OCI-LY7 (cell line): ENCODE measurements at regions not wholly inside any gene's neighbourhood (a gene's known extent, or its start where the extent isn't known, plus 50 kb on each side); places are given as distances from the start of the nearest gene placed in this dataset.

Experiments
- BruUV-seq: library from RNA; stranded (reverse); fragments of 400-500 nt; replicated peaks from 2 replicates; lab custom pipeline; 2021; lab: Mats Ljungman, UMichigan
- CTCF ChIA-PET: fragments of 300-600 bp; sonication (Branson Sonifier 250); formaldehyde crosslinking; loops from one replicate; lab custom pipeline; 2022; ENCODE audit warnings: antibody characterized with exemption; ENCODE audit not compliant: unreplicated experiment; lab: Charles Lee
- POLR2A ChIA-PET: fragments of 300-600 bp; sonication (Branson Sonifier 250); formaldehyde crosslinking; loops from one replicate; lab custom pipeline; 2022; ENCODE audit warnings: antibody characterized with exemption; lab: Charles Lee
- DNase-seq: peaks from one replicate; pipeline ENCODE4 v3.0.0-alpha.2; 2015; ENCODE audit warnings: low spot score
- H2AFZ ChIP-seq: fragments of 200-600 bp; sonication (generic), shearing (Covaris generic); 2 replicates; pipeline ENCODE4 v1.6.1; 2014; ENCODE audit warnings: mild to moderate bottlenecking, antibody characterized with exemption, low read length, moderate library complexity
- H3K27ac ChIP-seq: fragments of 200-600 bp; sonication (generic); 2 replicates; pipeline ENCODE4 v1.5.1; 2014; ENCODE audit warnings: mixed run types, low read depth, mild to moderate bottlenecking, moderate library complexity, low read length, inconsistent platforms; ENCODE audit not compliant: poor library complexity, severe bottlenecking
- H3K36me3 ChIP-seq: fragments of 200-600 bp; sonication (generic); 2 replicates; pipeline ENCODE4 v1.6.1; 2014; ENCODE audit warnings: mild to moderate bottlenecking, antibody characterized with exemption, low read length, moderate library complexity, mixed read lengths; ENCODE audit not compliant: insufficient read depth
- H3K4me1 ChIP-seq: fragments of 200-600 bp; sonication (generic); 2 replicates; pipeline ENCODE4 v1.5.1; 2014; ENCODE audit warnings: mild to moderate bottlenecking, low read length; ENCODE audit not compliant: insufficient read depth, poor library complexity, severe bottlenecking
- H3K4me2 ChIP-seq: fragments of 200-600 bp; sonication (generic); 2 replicates; pipeline ENCODE4 v1.6.1; 2014; ENCODE audit warnings: mild to moderate bottlenecking, low read length
- H3K4me3 ChIP-seq: fragments of 200-600 bp; sonication (generic); 2 replicates; pipeline ENCODE4 v1.5.1; 2014; ENCODE audit warnings: mild to moderate bottlenecking, low read depth, low read length; ENCODE audit not compliant: poor library complexity, severe bottlenecking
- H3K79me2 ChIP-seq: fragments of 200-600 bp; sonication (generic); 2 replicates; pipeline ENCODE4 v1.6.1; 2016; ENCODE audit warnings: low read depth, mild to moderate bottlenecking, low read length, moderate library complexity, mixed read lengths; ENCODE audit not compliant: insufficient read depth
- H3K9me2 ChIP-seq: fragments of 200-600 bp; sonication (generic); 2 replicates; pipeline ENCODE4 v1.6.1; 2016; ENCODE audit warnings: mild to moderate bottlenecking, low read length, mixed read lengths; ENCODE audit not compliant: insufficient read depth
- H3K9me3 ChIP-seq: fragments of 200-600 bp; sonication (generic); 2 replicates; pipeline ENCODE4 v1.6.1; 2014; ENCODE audit warnings: mild to moderate bottlenecking, mixed run types, low read length, mixed read lengths
- H4K20me1 ChIP-seq: fragments of 200-600 bp; sonication (generic); 2 replicates; pipeline ENCODE4 v1.6.1; 2014; ENCODE audit warnings: mild to moderate bottlenecking, antibody characterized with exemption, low read length, moderate library complexity, mixed read lengths; ENCODE audit not compliant: insufficient read depth
- EZH2phosphoT487 ChIP-seq: fragments of 200-600 bp; sonication (generic); IDR thresholded peaks from 2 replicates; pipeline ENCODE4 v1.6.1; 2018; ENCODE audit warnings: low read depth, borderline replicate concordance, mild to moderate bottlenecking, mixed run types, antibody characterized with exemption, low read length, moderate library complexity, mixed read lengths
- intact Hi-C: fragments of 100-400 bp; cut with micrococcal nuclease; formaldehyde crosslinking; loops from one replicate; pipeline ENCODE4 v1.10.0; 2022; ENCODE audit not compliant: unreplicated experiment
- TF ChIP-seq, protein P1 (sequence below): fragments of 200-600 bp; sonication (generic); conservative IDR thresholded peaks from 2 replicates; pipeline ENCODE4 v1.5.1; 2014; ENCODE audit warnings: mild to moderate bottlenecking, antibody characterized with exemption, low read length, moderate library complexity, mixed read lengths

GRCh38 chr2:19288291-19288690 lies 70.1 kb downstream of the OSR1 start:
- no peak overlapping the region for H3K4me2 ChIP-seq
- no peaks in the 10 kb centered on the region for H3K9me3 ChIP-seq
- no peak overlapping the region for H3K4me3 ChIP-seq
- intact Hi-C loops, result no loop called here
- H3K27ac ChIP-seq, result no peak overlapping the region
- no peaks in the 10 kb centered on the region for H3K36me3 ChIP-seq
- no peak for TF ChIP-seq EZH2phosphoT487
- TF ChIP-seq, protein P1, sequence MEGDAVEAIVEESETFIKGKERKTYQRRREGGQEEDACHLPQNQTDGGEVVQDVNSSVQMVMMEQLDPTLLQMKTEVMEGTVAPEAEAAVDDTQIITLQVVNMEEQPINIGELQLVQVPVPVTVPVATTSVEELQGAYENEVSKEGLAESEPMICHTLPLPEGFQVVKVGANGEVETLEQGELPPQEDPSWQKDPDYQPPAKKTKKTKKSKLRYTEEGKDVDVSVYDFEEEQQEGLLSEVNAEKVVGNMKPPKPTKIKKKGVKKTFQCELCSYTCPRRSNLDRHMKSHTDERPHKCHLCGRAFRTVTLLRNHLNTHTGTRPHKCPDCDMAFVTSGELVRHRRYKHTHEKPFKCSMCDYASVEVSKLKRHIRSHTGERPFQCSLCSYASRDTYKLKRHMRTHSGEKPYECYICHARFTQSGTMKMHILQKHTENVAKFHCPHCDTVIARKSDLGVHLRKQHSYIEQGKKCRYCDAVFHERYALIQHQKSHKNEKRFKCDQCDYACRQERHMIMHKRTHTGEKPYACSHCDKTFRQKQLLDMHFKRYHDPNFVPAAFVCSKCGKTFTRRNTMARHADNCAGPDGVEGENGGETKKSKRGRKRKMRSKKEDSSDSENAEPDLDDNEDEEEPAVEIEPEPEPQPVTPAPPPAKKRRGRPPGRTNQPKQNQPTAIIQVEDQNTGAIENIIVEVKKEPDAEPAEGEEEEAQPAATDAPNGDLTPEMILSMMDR, result no peak
- CTCF ChIA-PET, result no interaction called here
- H3K4me1 ChIP-seq, result no peaks in the 10 kb centered on the region
- no TSS peak for BruUV-seq
- no peaks in the 10 kb centered on the region for H3K9me2 ChIP-seq
- H4K20me1 ChIP-seq, result no peaks in the 10 kb centered on the region
- POLR2A ChIA-PET, result no interaction called here
- DNase-seq, result no peak
- H3K79me2 ChIP-seq, result no peaks in the 10 kb centered on the region
- H2AFZ ChIP-seq, result no peak overlapping the region

DNA sequence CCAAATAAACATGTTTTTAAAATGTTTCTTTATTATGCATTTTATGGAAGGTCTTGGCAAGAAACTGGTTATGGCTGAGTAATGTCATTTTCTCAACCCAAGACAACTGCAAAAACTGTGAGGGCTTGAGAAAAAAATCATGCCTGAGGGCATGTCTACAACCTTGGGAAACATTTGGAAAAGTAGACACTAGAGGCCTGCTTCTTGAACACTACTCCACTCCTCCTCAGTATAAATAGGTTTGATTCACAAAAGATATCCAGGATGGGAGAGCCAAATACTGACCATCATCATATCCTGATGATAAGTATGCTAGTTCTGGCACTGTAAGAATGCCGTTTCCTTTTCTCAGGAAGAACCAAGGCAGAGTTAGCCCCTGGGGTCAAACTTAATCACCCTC lies 71.1 kb downstream of the OSR1 start:
- CTCF ChIA-PET, result no interaction called here

GRCh38 chr2:19282305-19282704 lies 76.1 kb downstream of the OSR1 start:
- no peaks in the 10 kb centered on the region for H3K4me1 ChIP-seq
- no peaks in the 10 kb centered on the region for H4K20me1 ChIP-seq
- no TSS peak for BruUV-seq
- ChIA-PET CTCF (no interaction called here), POLR2A (interaction anchor here (0.7 kb wide), 1 partner anchor 9 kb away, joined by 3 read pairs; no protein-coding TSS in a partner anchor)
- DNase-seq, result no peak
- intact Hi-C loops, result no loop called here
- H3K36me3 ChIP-seq, result no peaks in the 10 kb centered on the region
- TF ChIP-seq, protein P1, result no peak
- no peak for TF ChIP-seq EZH2phosphoT487
- no peak overlapping the region for H3K4me2 ChIP-seq
- H3K79me2 ChIP-seq, result no peaks in the 10 kb centered on the region
- no peak overlapping the region for H3K27ac ChIP-seq
- H3K4me3 ChIP-seq, result no peak overlapping the region
- no peak overlapping the region for H2AFZ ChIP-seq
- H3K9me3 ChIP-seq, result no peaks in the 10 kb centered on the region
- H3K9me2 ChIP-seq, result no peaks in the 10 kb centered on the region

More for the DNA sequence above, 71.1 kb downstream of the OSR1 start:
- Histone ChIP-seq H3K9me2 (no peaks in the 10 kb centered on the region), H3K4me1 (no peaks in the 10 kb centered on the region), H3K4me3 (no peak overlapping the region), H3K4me2 (no peak overlapping the region), H2AFZ (no peak overlapping the region), H3K9me3 (no peaks in the 10 kb centered on the region), H3K27ac (no peak overlapping the region), H3K79me2 (no peaks in the 10 kb centered on the region), H4K20me1 (no peaks in the 10 kb centered on the region), H3K36me3 (no peaks in the 10 kb centered on the region)
- intact Hi-C loops, result no loop called here
- BruUV-seq, result no TSS peak
- TF ChIP-seq, protein P1, result no peak
- TF ChIP-seq EZH2phosphoT487, result no peak
- DNase-seq, result no peak
- POLR2A ChIA-PET, result no interaction called here
